Gastroesophageal sphincter (tissue), 4 donors: ENCODE measurements at regions not wholly inside any gene's neighbourhood (a gene's known extent, or its start where the extent isn't known, plus 50 kb on each side); places are given as distances from the start of the nearest gene placed in this dataset.

Experiments
- ATAC-seq: fragments of 150-250 bp; one replicate; pipeline ENCODE4 v1.9.1; 2016; ENCODE audit warnings: mild to moderate bottlenecking, moderate library complexity
- H3K27ac ChIP-seq, 4 donors: fragments of 200-600 bp; sonication (generic) in 3 of 4; 1 replicate in 3 of 4; 2 replicates in 1 of 4; pipeline ENCODE4 v1.5.1; 2016 to 2019
- H3K27me3 ChIP-seq: fragments of 200-600 bp; sonication (generic); one replicate; pipeline ENCODE4 v1.5.1; 2019
- H3K36me3 ChIP-seq, 2 donors: fragments of 200-600 bp; sonication (generic); one replicate each; pipeline ENCODE4 v1.5.1; 2019; ENCODE audit warnings: control low read depth in 1 of 2
- H3K4me1 ChIP-seq, 3 donors: fragments of 200-600 bp; sonication (generic); 1 replicate in 2 of 3; 2 replicates in 1 of 3; pipeline ENCODE4 v1.5.1; 2016 to 2019; ENCODE audit warnings: control low read depth in 2 of 3
- H3K4me3 ChIP-seq, 2 donors: fragments of 200-600 bp; sonication (generic); one replicate each; pipeline ENCODE4 v1.5.1; 2019; ENCODE audit warnings: mild to moderate bottlenecking in 1 of 2, moderate library complexity in 1 of 2
- H3K9me3 ChIP-seq, 3 donors: fragments of 200-600 bp; sonication (generic); one replicate each; pipeline ENCODE4 v1.5.1; 2017 to 2019; ENCODE audit warnings: control low read depth in 2 of 3
- CTCF ChIP-seq, 4 experiments: fragments of 200-600 bp in 2 of 4; fragments of 450-650 bp in 2 of 4; sonication (generic) in 1 of 4; IDR thresholded peaks; one replicate each; pipeline ENCODE4 v1.5.1; 2017 to 2019; ENCODE audit warnings: antibody characterized with exemption in 4 of 4, mild to moderate bottlenecking in 2 of 4, moderate library complexity in 2 of 4
- EP300 ChIP-seq: sonication (generic); formaldehyde crosslinking; IDR thresholded peaks from one replicate; pipeline ENCODE4 v1.6.1; 2017; ENCODE audit warnings: antibody characterized with exemption, mild to moderate bottlenecking
- POLR2A ChIP-seq, 2 donors: fragments of 450-650 bp; IDR thresholded peaks; one replicate each; pipeline ENCODE4 v1.6.1; 2017; ENCODE audit warnings: antibody characterized with exemption in 2 of 2, mild to moderate bottlenecking in 2 of 2, moderate library complexity in 1 of 2
- POLR2AphosphoS5 ChIP-seq: sonication (generic); formaldehyde crosslinking; IDR thresholded peaks from one replicate; pipeline ENCODE4 v1.6.1; 2017; ENCODE audit warnings: antibody characterized with exemption
- WGBS, 2 donors: methylation state at CpG; one replicate each; pipeline ENCODE4 v1.1.5; 2018; ENCODE audit warnings: low coverage in 1 of 2; 5-methylcytosine and 5-hydroxymethylcytosine counted together

- ATAC-seq, result no peak
- TF ChIP-seq CTCF (IDR thresholded peaks at IDR 0.05), result no peak
- TF ChIP-seq POLR2A (IDR thresholded peaks at IDR 0.05), result no peak
- no peak for TF ChIP-seq POLR2AphosphoS5
- Histone ChIP-seq H3K27me3 (peaks cover 18% of the 10 kb centered on the region), H3K9me3 (peaks cover 0 to 20% (median 0%) of the 10 kb centered on the region in 3 donors), H3K36me3 (no peaks in the 10 kb centered on the region), H3K4me3 (no peak overlapping the region), H3K27ac (no peak overlapping the region), H3K4me1 (no peaks in the 10 kb centered on the region)
- WGBS, 2 donors, result 40% methylated on average over 1 of the region's 6 CpGs; no CpG with 5 or more reads in 1 of the 2 donors
Measured at GRCh38 chr22:47239474-47239860, 477.0 kb downstream of the TBC1D22A start.

DNA sequence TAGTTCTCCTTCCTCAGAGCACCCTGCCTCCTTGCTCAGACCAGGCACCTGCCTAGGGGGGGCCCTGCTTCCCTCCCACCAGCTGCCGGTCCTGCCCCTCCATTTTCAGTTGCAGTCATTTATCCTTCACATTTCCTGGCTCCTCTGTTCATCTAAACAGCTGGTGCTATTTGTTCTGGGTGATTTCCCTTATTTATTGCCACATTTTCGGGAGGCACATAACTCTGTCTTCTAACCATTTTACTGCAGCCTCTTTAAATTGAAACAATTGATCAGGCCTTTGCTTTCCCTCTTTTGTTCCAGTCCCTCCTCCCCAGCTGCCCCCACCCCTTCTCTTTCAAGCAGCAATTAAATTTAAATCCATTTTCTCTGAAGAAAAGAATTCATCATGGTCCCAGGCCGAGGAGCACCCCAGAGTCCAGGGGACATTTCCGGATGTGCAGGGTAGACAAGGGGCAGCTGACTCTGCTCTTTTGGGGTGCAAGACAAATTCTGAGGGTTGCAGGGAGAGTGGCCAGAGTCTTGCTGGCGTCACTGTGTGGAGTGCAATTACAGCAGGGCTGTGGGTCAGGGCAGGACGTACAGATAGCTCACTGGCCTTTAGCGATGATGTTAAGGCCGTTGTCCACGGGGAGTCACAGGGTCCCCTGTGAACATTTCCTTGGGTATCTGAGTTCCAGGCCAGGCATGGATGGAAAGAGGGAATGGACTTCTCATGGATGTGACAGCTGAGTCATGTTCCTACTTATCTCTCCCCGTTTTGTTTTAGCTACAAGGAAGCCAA is 476.4 kb downstream of the TBC1D22A start:
- Histone ChIP-seq H3K9me3 (peaks cover 0 to 16% (median 0%) of the 10 kb centered on the region in 3 donors), H3K4me1 (no peaks in the 10 kb centered on the region), H3K27me3 (peaks cover 20% of the 10 kb centered on the region), H3K36me3 (no peaks in the 10 kb centered on the region), H3K4me3 (no peak overlapping the region), H3K27ac (no peak overlapping the region)
- 51 to 67% methylated on average over 2 to 3 of the region's 10 CpGs for WGBS, 2 donors
- ATAC-seq, result no peak
- TF ChIP-seq POLR2AphosphoS5, result no peak
- TF ChIP-seq CTCF (IDR thresholded peaks at IDR 0.05), result no peak
- no peak for TF ChIP-seq EP300

- Histone ChIP-seq H3K4me3 (no peak overlapping the region), H3K27ac (no peak overlapping the region), H3K27me3 (peaks cover 25% of the 10 kb centered on the region), H3K4me1 (no peaks in the 10 kb centered on the region), H3K36me3 (no peaks in the 10 kb centered on the region), H3K9me3 (peaks cover 0 to 17% (median 0%) of the 10 kb centered on the region in 3 donors)
- WGBS, 2 donors, result 82% methylated on average over 4 of the region's 7 CpGs; no CpG with 5 or more reads in 1 of the 2 donors
- TF ChIP-seq CTCF (IDR thresholded peaks at IDR 0.05), result no peak
- no peak for TF ChIP-seq POLR2AphosphoS5
- no peak for TF ChIP-seq EP300
- TF ChIP-seq POLR2A (IDR thresholded peaks at IDR 0.05), result no peak
- no peak for ATAC-seq
Measured at GRCh38 chr22:47237890-47238480, 475.5 kb downstream of the TBC1D22A start.

DNA sequence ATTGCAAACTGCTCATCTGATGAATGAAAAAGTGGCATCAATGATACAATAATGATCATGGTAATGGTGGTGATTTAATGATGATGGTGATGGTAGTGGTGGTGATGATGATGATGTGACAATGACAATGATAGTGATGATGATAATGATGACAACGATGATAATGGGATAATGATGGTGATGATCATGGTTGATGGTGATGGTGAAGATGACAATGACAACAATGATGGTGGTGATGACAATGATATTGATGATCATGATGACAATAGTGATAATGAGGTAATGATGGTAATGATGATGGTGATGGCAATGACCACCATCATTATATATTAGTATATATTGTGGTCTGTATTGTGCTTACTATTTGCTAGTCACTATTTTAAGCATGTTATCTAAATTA is 474.3 kb downstream of the TBC1D22A start:
- H3K36me3 ChIP-seq, result no peaks in the 10 kb centered on the region
- ATAC-seq, result no peak
- H3K4me1 ChIP-seq, result no peaks in the 10 kb centered on the region
- TF ChIP-seq POLR2AphosphoS5, result no peak
- no peak for TF ChIP-seq POLR2A (IDR thresholded peaks at IDR 0.05)
- no peak for TF ChIP-seq CTCF (IDR thresholded peaks at IDR 0.05)
- TF ChIP-seq EP300, result no peak
- H3K27ac ChIP-seq, result no peak overlapping the region
- no peak overlapping the region for H3K4me3 ChIP-seq
- WGBS, 2 donors, result 71 to 79% methylated on average over 1 of the region's 1 CpG
- H3K27me3 ChIP-seq, result peaks cover 25% of the 10 kb centered on the region
- peaks cover 0 to 15% (median 0%) of the 10 kb centered on the region in 3 donors for H3K9me3 ChIP-seq

GRCh38 chr22:47236161-47236560 is 473.7 kb downstream of the TBC1D22A start:
- H3K4me1 ChIP-seq, result no peaks in the 10 kb centered on the region
- H3K4me3 ChIP-seq, result no peak overlapping the region
- H3K27me3 ChIP-seq, result peaks cover 25% of the 10 kb centered on the region
- WGBS, 2 donors, result 49 to 90% methylated on average over 2 of the region's 2 CpGs
- TF ChIP-seq POLR2AphosphoS5 (no peak), EP300 (no peak), POLR2A (IDR thresholded peaks at IDR 0.05) (no peak), CTCF (IDR thresholded peaks at IDR 0.05) (no peak)
- peaks cover 0 to 15% (median 0%) of the 10 kb centered on the region in 3 donors for H3K9me3 ChIP-seq
- H3K36me3 ChIP-seq, result no peaks in the 10 kb centered on the region
- no peak for ATAC-seq
- no peak overlapping the region for H3K27ac ChIP-seq
